NCI-H748 treated with DMSO at 0.1 percent for 48 hours (cell line): ENCODE measurements at regions not wholly inside any gene's neighbourhood (a gene's known extent, or its start where the extent isn't known, plus 50 kb on each side); places are given as distances from the start of the nearest gene placed in this dataset.

Source experiments
- DNase-seq: peaks from one replicate; lab custom pipeline; 2025; lab: John Stamatoyannopoulos, UW

DNA sequence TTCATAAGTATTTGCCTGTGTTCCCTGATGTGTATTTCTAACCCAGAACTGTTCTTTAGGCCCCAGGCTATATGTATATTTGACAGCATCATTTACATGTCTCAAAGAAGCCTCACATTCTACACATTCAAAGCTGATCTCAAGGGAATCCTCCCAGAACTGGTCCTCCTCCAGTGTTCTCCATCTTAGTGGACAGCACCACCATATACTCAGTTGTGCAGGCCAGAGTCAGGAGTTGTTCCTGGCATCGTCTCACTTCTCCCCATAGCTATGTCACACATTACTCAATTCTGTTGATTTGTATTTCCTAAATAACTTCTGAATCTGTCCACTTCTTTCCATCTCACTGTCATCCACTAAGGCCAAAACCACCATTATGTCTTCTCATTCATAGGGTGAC is 82.8 kb upstream of the TRPC3 start:
- DNase-seq, result no peak

DNA sequence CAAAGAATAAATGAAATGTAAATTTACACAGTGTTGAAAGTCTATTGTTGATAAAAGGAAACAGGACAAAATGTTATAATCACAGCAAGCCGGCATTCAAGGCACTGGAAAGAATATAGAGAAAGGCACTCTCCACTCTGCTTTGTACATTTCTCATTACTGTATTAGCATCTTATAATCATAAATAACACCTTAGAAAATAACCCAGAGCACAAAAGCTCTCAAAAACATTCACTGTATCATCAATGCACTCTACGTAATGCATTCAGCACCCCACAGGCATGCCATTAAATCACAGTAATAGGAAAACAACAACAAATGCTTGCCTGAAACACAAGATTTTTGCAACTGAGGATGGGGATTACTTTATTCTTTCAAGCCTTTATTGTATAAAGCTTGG is 75.3 kb upstream of the TRPC3 start:
- no peak for DNase-seq

DNA sequence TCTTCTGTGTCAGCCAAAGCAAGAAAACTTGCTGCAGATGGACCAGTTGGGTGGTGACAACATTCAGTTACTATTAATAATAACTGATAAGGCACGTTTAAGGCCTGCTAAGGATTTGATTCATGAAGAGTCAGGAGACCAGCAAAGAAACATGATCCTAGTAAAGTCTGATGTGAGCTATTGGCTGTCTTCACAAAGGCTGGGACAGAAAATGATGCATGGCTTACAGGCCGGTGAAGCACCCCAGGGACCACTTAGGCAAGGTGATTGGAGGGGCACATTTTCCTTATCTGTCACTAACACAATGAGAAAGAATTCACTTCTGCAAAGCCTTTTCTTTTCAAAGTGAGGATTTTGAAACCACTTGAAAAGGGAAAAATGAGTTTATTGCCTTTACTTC is 65.4 kb upstream of the TRPC3 start:
- no peak for DNase-seq

DNA sequence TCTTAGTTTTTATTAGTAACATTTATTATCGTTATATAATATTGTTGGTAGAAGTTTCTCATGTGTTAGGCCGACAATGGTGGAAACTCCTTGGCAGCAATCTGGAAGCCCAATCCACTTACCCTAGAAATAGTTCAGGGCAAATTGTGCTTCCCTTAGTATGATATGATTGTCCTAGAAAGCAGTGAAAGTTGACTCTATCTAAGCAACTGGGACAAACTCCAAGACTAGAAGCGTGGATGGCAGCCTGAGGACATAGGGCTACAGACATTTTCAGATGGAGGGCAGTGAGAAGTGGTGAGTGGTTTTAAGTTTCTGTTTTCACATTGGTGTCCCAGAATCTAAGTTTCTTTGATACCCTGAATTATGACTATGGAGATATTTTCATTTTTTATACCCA is 63.3 kb upstream of the TRPC3 start:
- DNase-seq, result no peak

DNA sequence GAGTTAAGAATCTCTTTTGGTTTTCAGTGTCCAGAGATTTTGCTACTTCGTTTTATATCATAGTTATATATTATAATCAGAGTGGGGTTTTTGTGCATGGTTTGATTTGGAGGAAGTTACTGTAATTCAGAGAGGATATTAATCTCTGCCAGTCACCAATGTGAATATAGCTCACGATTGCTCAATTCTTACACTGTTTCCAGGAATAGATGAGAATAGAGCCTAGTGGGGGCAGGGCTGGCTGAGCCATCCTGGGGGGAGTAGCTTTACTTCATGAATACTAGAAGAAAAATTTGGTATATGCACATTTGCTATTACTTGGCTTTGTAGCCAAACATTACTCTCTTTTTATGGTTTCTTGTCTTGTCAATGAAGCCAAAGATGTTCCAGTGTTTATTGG is 60.9 kb upstream of the TRPC3 start:
- no peak for DNase-seq

DNA sequence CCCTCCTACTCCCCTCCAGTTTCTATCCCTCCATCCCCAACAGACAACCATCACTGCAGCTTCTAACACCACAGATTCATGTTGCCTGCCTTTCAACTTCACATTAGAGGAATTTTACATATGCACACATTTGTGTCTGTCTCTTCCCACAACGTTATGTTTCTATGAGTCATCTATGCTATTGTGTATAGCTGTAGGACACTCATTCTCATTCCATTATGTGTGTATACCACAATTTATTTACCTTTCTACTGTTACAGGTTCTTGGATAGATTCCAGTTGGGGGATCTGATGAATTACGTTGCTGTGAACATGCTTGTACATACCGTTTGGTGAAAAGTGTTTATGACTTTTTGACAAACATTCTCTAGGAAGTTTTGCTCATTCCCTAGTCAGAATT is 58.8 kb upstream of the TRPC3 start:
- DNase-seq, result no peak

DNA sequence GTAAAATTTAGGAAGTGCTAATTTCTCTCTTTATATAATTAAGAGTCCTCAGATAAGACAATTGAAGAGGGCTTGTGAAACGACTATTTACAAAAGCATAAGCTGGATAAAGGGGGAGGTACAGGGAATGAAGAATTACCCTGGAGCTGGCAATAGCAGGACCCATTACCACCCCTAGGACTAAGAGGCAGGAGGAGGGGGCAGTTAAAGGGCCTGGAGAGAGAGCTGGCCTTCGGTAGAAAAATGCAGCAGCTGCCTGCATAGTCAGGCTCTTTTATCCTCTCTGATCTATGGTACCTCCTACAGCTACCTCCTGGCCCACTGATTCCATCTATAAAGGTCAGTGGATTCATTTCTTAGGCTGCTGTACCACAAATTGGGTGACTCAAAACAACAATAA is 57.7 kb upstream of the TRPC3 start:
- DNase-seq, result no peak

DNA sequence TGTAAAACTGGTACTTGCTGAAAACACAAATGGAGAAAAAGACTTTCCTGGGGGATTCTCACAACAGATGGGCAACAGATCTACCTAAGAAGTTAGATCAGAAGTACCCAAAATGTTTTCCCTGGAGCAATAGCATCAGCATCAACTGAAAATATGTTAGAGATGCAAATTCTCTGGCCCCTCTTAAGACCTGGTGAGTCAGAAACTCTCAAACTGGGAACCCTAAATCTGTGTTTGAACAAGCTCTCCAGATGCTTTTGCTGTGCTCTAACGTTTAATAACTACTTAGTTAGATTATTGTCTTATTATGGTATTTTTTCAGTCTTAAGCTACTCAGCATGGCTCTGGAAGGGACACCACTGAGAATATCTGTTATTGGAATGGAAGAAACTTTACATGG is 55.2 kb upstream of the TRPC3 start:
- DNase-seq, result no peak

DNA sequence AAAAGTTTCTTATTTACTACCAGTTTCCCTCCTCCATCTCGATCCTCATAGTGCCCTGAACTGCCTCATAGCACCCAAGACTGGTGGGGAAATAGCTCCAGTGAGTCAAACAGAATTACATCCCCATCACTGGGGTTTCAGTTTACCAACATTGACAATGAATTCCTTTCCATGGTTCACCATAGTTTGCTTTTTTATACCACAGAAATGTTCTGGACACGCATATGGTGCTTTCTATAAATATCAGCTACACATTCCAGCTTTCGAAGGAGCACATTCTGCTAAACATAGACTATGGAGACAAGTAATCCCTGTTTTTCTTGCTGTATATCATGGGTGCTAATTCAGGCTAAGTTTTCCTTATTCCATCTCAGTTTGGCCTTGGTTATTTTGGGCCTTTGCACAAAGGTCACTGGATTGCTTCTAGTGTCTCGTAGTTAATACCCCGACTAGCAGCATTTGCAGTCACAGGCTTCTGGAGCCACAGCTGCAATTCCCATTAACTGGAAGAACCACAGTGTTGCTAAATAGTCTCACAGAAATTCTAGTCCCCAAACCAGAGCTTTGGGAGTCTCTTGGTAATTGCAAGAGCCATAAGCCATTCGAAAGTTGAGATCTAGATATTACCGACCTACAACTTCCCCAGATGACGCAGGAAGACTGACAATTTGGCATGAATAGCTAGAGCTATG is 53.4 kb upstream of the TRPC3 start:
- no peak for DNase-seq

DNA sequence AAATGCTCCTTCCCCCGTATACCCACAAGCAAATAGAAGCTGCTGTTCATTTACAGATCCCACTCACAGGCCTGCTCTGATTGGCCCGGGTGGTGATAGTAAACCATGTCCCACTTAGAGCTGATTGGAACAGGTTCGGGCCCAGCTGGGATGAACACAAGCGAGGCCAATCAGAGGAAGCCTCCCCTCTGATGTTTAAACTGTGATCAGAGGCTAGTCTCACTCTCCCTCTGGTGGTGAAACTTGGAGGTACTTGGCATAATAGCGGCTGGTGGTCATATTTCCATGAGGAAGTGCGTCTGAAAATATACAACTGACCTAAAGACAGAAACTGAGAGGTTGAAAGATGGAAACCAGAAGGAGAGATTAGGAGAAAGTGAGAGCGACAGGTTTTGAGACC is 51.5 kb upstream of the TRPC3 start:
- peak; percentile 20 for DNase-seq
